ENCODE measurements at regions not wholly inside any gene's neighbourhood (a gene's known extent, or its start where the extent isn't known, plus 50 kb on each side); places are given as distances from the start of the nearest gene placed in this dataset.
"Not testable (repeated sequence)": the region's sequence is repeated elsewhere in the genome, so short reads cannot be mapped to it uniquely, and the experiment has no call there.

DNA sequence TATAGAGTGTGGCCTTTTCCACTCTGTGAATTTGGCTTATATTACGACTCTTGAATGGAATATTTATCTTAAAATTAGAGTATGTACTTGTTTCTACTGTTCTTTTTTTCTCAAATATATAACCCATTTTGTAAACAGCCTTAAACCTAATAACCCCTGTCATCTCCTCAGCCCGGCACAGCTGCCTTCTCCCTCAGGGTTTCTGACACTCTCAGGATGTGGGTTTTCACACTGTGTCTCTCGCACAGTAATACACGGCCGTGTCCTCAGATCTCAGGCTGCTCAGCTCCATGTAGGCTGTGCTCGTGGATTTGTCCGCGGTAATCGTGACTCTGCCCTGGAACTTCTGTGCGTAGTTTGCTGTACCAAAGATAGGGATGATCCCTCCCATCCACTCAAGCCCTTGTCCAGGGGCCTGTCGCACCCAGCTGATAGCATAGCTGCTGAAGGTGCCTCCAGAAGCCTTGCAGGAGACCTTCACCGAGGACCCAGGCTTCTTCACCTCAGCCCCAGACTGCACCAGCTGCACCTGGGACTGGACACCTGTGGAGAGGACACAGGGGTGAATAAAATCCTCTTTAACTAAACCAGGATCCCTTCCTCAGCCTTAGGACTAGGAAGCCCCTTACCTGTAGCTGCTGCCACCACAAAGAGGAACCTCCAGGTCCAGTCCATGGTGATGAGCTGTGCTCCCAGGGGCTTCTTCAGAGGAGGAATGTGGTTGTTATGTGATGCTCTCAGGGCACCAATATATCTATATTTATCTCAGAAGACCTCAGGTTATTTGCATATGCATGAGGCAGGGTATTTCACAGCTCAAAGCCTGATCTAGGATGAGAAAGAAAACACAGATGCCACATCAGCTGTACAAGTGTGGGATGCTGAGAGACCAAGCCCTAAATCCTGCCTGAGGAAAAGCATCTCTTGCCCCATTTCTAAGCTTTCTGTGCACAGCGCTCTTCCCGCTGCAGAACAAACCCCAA is 1188.4 kb downstream of the TMEM121 start:
- not testable (repeated sequence) for H3K27ac ChIP-seq

DNA sequence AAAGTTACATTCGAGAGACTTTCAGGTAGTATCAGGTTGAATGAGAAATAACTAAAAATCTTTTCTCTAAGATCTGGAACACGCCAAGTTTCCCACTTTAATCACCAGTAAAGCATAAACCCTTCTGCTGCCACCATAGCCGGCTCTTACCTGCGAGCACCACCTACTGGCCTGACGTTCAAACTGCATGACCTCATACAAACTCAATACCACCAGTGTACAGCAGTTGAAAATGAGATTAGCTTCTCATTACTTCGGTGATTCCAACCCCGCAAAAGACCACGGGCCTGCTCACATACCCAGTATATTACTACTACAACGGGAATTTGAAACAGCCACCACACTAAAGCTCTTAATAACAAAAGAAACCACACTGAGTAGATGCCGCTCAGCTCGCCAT is 1191.2 kb downstream of the TMEM121 start:
- H3K27ac ChIP-seq, result not testable (repeated sequence)

DNA sequence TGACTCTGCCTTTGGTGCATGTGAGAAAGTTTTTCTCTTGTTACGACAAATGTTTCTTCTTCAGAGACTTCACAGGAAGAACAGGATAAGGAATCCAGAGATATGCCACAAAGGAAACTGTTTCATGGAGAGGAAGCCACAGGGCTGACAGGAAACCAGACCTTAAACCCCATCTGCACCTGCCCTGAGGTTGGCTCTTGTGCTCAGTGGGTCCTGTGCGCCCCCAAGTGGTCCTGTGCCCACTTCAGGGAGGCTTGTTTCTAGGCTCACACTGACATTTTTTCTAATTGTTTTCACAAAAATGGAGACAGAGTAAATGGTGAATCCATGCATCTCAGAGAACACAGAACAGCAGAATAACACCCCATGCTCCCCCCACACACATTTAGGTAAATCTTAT is 1193.5 kb downstream of the TMEM121 start:
- H3K27ac ChIP-seq, result not testable (repeated sequence)

DNA sequence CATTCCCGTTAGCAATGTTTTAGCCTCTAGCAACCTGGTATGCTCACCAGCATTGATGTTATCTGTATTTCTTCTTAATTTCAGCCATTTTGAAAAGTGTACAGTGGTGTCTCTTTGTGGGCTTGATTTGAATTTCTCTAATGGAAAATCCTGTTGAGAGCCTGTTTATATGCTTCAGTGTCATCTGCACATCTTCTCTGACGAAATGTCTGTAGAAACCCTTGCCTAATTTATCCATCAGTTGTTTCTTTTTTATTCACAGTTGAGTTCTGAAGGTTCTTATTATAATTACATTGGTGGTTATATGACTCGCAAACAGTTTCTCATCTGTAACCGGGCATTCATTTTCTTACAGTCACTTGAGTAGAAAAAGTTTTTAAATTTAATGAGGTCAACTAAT is 1195.5 kb downstream of the TMEM121 start:
- not testable (repeated sequence) for H3K27ac ChIP-seq

DNA sequence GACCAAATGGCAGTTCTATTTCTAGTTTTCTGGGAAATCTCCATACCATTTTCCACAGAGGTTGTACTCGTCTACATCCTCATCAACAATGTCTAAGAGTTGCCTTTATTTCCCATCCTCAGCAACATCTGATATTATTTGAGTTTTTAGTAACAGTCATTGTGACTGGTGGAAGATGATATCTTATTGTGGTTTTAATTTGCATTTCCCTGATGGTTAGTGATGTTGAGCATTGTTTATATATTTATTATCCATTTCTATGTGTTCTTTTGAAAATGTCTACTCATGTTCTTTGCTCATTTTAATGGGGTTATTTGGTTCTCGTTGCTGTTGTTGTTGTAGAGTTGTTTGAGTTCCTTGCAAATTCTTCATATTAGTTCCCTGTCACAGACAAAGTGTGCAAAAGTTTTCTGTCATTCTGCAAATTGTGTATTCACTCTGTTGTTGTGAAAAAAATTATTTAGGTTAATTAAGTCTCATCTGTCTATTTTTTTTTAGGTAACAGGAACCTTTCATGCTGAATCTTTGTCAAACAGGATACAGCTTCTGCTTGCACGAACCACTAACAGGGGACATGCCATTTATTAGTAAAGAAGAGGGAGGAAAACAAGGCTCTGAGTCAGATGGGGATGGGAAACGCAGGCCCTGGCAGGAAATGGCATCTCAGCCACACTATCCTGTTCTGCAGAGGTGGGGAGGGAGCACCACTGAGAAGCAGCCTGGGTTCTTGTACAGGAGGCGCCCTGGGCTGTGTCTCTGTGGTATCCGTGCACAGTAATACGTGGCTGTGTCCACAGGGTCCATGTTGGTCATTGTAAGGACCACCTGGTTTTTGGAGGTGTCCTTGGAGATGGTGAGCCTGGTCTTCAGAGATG is 1196.7 kb downstream of the TMEM121 start:
- not testable (repeated sequence) for H3K27ac ChIP-seq

DNA sequence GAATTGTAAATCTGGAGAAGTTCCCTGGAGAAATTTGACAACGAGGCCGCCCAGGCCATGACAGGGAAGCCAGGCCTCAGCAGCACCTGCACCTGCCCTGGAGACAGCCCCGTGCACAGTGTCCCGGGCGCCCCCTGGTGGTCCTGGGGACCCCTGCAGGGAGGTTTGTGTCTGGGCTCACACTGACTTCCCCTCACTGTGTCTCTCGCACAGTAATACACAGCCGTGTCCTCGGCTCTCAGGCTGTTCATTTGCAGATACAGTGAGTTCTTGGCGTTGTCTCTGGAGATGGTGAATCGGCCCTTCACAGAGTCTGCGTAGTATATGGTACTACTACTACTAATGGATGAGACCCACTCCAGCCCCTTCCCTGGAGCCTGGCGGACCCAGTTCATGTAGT is 1201.6 kb downstream of the TMEM121 start:
- H3K27ac ChIP-seq, result not testable (repeated sequence)

DNA sequence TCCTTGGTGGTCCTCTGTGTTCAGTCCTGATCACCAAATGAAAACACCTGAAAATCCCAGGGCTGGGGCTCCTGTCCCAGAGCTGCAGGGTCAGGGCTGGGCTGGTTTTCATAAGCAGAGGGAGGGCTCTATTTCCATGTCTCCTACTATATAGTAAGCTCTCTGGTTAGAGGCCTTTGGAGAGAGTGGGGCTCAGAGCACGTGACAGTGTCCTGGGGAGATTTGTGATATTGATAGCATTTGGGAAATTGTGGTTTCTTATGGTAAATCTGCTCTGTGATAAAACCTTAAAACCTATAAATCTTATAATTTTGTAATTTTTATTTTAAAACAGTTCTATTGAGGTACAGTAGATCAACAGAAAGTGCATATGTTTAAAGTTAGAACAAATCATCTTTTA is 1202.2 kb downstream of the TMEM121 start:
- H3K27ac ChIP-seq, result no peak overlapping the region
- TF ChIP-seq, protein P1, sequence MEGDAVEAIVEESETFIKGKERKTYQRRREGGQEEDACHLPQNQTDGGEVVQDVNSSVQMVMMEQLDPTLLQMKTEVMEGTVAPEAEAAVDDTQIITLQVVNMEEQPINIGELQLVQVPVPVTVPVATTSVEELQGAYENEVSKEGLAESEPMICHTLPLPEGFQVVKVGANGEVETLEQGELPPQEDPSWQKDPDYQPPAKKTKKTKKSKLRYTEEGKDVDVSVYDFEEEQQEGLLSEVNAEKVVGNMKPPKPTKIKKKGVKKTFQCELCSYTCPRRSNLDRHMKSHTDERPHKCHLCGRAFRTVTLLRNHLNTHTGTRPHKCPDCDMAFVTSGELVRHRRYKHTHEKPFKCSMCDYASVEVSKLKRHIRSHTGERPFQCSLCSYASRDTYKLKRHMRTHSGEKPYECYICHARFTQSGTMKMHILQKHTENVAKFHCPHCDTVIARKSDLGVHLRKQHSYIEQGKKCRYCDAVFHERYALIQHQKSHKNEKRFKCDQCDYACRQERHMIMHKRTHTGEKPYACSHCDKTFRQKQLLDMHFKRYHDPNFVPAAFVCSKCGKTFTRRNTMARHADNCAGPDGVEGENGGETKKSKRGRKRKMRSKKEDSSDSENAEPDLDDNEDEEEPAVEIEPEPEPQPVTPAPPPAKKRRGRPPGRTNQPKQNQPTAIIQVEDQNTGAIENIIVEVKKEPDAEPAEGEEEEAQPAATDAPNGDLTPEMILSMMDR (conservative IDR thresholded peaks at IDR 0.05), result no peak

DNA sequence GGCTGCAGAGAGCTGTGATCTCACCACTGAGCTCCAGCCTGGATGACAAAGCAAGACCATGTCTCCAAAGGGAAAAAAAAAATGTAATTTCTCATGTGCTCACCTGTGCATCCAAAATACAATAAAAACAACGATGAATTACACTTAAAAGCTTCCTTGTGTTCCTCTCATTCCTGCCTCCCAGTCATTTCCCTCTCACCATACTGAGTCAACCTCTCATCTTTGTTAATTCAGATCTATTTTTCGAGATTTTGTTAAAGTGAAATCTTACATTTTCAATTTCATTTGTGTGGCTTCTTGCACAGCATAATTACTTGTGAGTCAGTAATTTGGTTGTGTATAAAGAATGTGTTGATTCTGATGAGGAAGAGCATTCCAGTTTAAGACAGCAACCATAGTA is 1203.2 kb downstream of the TMEM121 start:
- TF ChIP-seq, protein P1 (conservative IDR thresholded peaks at IDR 0.05), result no peak
- no peak overlapping the region for H3K27ac ChIP-seq

DNA sequence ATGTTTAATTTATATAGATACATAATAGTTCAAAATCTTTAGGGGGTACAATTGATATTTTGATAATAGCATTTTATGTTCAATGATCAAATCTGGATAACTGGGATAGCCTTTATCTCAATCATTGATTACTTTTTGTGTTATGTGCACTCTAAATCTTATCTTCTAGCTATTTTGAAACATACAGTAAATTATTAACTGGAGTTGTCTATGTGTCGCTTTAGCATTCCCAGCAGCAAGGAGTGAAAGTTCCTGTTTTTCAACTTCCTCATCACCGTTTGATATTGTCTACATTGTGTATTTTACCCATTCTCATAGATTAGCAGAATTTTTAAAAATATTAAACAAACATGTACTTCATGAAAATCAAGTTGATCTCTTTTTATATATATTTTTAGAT is 1207.4 kb downstream of the TMEM121 start:
- TF ChIP-seq, protein P1 (conservative IDR thresholded peaks at IDR 0.05), result no peak
- H3K27ac ChIP-seq, result no peak overlapping the region

DNA sequence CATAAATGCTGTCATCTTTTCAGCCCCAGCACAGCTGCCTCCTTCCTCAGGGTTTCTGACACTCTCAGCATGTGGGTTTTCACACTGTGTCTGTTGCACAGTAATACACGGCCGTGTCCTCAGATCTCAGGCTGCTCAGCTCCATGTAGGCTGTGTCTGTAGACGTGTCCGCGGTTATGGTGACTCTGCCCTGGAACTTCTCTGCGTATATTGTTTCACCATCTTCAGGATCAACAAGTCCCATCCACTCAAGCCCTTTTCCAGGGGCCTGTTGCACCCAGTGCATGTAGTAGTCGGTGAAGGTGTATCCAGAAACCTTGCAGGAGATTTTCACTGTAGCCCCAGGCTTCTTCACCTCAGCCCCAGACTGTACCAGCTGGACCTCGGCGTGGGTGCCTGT is 1210.6 kb downstream of the TMEM121 start:
- H3K27ac ChIP-seq, result no peak overlapping the region
- TF ChIP-seq, protein P1 (conservative IDR thresholded peaks at IDR 0.05), result no peak

Data from VCaP (cell line).